ENCODE measurements at regions not wholly inside any gene's neighbourhood (a gene's known extent, or its start where the extent isn't known, plus 50 kb on each side); places are given as distances from the start of the nearest gene placed in this dataset.

DNA sequence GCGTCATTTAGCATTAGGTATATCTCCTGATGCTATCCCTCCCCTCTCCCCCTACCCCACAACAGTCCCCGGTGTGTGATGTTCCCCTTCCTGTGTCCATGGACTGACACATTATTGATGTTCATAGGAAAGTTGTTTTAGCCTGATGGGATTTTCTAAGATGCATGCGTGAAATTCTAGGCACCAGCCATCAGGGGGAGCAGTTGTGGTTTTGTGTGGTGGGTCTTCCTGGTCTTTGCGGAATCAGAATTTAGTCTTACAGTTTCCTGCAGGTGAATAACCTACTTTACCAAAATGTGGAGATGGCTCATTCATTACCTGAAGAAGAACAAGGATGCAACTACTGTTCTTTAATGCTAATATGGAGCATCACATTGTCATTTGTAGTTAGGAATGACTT is 455.0 kb upstream of the THBS1 start:
- peak; percentile 32 for DNase-seq (ENCODE audit: insufficient read length, low spot score)

DNA sequence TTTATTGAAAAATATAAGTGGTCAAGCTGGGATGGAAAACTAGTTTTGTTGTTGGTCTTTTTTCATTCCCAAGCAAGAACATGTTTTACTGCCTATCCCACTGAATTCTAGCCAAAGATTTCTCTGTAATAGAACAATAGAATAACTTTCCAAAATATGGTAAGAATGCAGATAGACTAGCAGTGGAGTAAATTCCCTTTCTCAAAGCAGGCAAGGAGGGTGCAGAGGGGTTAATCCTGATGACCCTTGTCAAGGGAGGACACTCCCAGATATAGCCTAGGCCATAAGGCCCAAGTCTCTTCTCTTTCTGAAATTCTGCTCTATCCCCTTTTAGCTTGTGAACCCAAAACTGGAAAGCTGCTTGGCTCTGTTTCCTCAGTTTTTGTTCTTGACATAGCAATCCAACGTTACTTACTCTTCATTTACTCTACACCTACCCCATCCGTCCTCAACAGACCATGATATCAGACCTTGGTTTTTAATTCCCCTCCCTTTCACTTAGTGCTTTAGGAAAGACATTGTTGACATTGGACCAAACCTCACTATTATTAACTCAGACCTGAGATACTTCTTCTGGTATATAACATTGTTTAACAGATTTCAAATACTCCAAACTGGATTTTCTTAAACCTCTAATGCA is 453.6 kb upstream of the THBS1 start:
- no peak for TF ChIP-seq TAF1 (IDR thresholded peaks at IDR 0.05; ENCODE audit: low read depth, low read length)
- no peak for TF ChIP-seq POLR2AphosphoS5 (IDR thresholded peaks at IDR 0.05; ENCODE audit: low read depth, low read length)
- no peak for TF ChIP-seq POU2F2 (IDR thresholded peaks at IDR 0.05; ENCODE audit: low read depth, low read length)
- no peak for TF ChIP-seq POLR2A (IDR thresholded peaks at IDR 0.05; ENCODE audit: low read depth, low read length)
- TF ChIP-seq SPI1 (IDR thresholded peaks at IDR 0.05; ENCODE audit: low read depth, low read length): no peak
- no peak for TF ChIP-seq PAX5 (IDR thresholded peaks at IDR 0.05; ENCODE audit: insufficient read depth, low read length, severe bottlenecking)
- DNase-seq (ENCODE audit: insufficient read length, low spot score) (no peak), FAIRE-seq (no peak)

More for the DNA sequence above, 455.0 kb upstream of the THBS1 start:
- FAIRE-seq: peak; percentile 43
- TF ChIP-seq TAF1 (IDR thresholded peaks at IDR 0.05; ENCODE audit: low read depth, low read length) (no peak), POU2F2 (IDR thresholded peaks at IDR 0.05; ENCODE audit: low read depth, low read length) (no peak), POLR2A (IDR thresholded peaks at IDR 0.05; ENCODE audit: low read depth, low read length) (no peak), PAX5 (IDR thresholded peaks at IDR 0.05; ENCODE audit: insufficient read depth, low read length, severe bottlenecking) (no peak), POLR2AphosphoS5 (IDR thresholded peaks at IDR 0.05; ENCODE audit: low read depth, low read length) (no peak), SPI1 (IDR thresholded peaks at IDR 0.05; ENCODE audit: low read depth, low read length) (no peak)

DNA sequence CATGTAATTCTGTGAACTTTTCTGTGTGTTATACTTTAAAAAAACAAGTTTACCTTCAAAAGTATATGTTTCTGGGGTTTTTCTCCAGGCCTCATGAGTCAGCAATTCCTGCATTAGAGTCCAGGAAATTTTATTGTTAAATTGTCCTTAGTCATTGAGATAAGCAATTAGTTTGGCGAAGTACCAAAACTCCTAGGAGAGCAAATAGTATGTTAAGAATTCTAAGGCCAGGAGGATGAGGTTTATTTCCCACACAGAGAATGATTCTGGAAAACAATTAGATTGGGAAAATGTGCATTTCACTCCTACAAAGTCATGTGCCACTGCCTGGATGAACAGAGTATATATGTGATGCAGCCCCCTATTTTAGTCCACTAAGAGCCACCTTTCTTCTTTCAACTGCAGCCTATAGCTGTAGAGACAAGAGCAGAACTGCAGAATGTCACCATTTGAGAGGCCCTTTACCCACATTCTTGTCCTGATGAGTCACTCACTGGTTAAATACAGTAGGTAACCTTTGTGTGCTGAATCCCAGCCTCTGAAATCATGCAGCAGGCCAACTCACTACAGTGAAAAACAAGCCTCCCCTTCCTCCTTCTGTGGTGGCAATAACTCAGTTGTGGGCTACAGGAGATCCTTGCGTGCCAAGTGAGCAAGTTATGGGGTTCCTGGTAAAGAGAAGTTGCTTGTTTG is 452.8 kb upstream of the THBS1 start:
- FAIRE-seq: no peak
- TF ChIP-seq PAX5 (IDR thresholded peaks at IDR 0.05; ENCODE audit: insufficient read depth, low read length, severe bottlenecking) (no peak), POU2F2 (IDR thresholded peaks at IDR 0.05; ENCODE audit: low read depth, low read length) (no peak), POLR2AphosphoS5 (IDR thresholded peaks at IDR 0.05; ENCODE audit: low read depth, low read length) (no peak), SPI1 (IDR thresholded peaks at IDR 0.05; ENCODE audit: low read depth, low read length) (no peak), POLR2A (IDR thresholded peaks at IDR 0.05; ENCODE audit: low read depth, low read length) (no peak), TAF1 (IDR thresholded peaks at IDR 0.05; ENCODE audit: low read depth, low read length) (no peak)
- DNase-seq (ENCODE audit: insufficient read length, low spot score): no peak

DNA sequence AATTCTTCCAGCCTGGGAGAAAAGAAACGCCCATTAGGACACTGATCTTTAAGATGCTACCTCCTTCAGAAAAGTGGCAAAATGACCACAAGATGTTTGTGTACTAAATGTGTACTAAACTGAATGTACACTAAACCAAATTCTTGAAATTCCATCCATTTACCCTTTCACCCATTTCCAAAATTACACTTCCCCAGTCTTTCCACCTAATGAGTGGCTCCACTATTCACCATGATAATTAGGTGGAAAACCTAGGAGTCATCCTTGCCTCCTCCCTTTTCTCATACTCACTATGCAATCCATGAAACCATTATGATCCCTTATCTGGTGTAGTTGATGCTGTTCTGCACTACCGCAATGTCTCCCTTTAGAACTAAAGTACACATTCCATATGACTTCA is 452.1 kb upstream of the THBS1 start:
- TF ChIP-seq POLR2AphosphoS5 (IDR thresholded peaks at IDR 0.05; ENCODE audit: low read depth, low read length) (no peak), POLR2A (IDR thresholded peaks at IDR 0.05; ENCODE audit: low read depth, low read length) (no peak), TAF1 (IDR thresholded peaks at IDR 0.05; ENCODE audit: low read depth, low read length) (no peak), POU2F2 (IDR thresholded peaks at IDR 0.05; ENCODE audit: low read depth, low read length) (no peak), SPI1 (IDR thresholded peaks at IDR 0.05; ENCODE audit: low read depth, low read length) (no peak), PAX5 (IDR thresholded peaks at IDR 0.05; ENCODE audit: insufficient read depth, low read length, severe bottlenecking) (no peak)
- FAIRE-seq: no peak
- DNase-seq (ENCODE audit: insufficient read length, low spot score): no peak

DNA sequence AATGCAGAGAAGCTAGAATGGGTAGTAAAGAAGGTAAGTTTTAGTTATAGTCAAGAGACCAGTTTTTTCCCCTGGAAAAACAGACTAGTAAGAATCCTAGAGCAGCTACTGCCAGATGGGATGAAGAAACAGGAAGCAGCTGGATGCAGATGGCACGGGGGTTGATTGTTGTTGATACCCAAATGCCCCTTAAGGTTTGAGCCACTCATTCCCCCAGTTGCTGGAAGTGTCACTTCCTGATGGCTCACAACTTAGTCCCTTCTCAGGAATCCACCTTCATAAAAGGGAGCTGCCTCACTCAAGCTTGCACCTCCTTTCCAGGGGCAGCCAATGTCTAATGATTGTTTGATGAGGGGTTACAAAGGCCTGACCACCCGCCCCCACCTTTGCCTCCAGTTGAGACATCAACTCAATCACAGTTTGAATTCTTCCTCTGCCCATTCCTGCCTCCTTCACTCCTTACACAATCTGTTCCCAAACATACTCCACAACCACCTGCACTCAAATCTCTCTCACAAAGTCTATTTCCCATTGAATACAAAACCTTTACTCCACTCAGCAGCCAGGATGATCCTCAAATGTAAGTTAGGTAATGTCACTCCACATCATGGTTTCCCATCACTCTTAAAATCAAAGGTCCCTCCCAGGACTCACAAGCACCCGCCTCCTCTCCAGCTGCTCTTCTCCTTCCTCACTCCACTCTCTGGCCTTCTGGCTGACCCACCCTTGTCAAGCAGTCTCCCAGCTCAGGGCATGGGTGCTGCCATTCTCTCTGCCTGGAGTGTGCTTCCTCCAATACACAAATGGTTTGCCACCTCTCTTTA is 450.1 kb upstream of the THBS1 start:
- FAIRE-seq (no peak), DNase-seq (ENCODE audit: insufficient read length, low spot score) (no peak)
- TF ChIP-seq PAX5 (IDR thresholded peaks at IDR 0.05; ENCODE audit: insufficient read depth, low read length, severe bottlenecking): no peak
- TF ChIP-seq TAF1 (IDR thresholded peaks at IDR 0.05; ENCODE audit: low read depth, low read length): no peak
- no peak for TF ChIP-seq POLR2A (IDR thresholded peaks at IDR 0.05; ENCODE audit: low read depth, low read length)

DNA sequence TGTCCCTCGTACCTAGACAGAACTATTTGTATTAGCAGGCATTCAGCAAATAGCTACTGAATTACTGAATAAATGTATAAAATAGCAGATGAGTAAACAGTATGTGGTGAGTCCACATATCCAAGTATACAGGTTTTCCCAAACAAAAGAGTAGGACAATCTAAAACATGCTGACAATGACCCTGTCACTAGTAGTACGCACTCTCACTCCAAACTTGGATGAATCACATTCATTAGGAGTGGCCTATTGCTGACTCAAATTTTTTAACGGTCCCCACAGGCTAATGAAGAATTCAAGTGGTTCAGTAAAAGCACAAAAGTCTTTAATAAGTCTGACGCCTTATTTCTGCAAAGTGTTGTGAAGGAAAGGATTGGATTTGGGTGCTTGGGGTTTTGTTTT is 449.3 kb upstream of the THBS1 start:
- TF ChIP-seq POU2F2 (IDR thresholded peaks at IDR 0.05; ENCODE audit: low read depth, low read length) (no peak), TAF1 (IDR thresholded peaks at IDR 0.05; ENCODE audit: low read depth, low read length) (no peak), POLR2A (IDR thresholded peaks at IDR 0.05; ENCODE audit: low read depth, low read length) (no peak), SPI1 (IDR thresholded peaks at IDR 0.05; ENCODE audit: low read depth, low read length) (no peak), POLR2AphosphoS5 (IDR thresholded peaks at IDR 0.05; ENCODE audit: low read depth, low read length) (no peak), PAX5 (IDR thresholded peaks at IDR 0.05; ENCODE audit: insufficient read depth, low read length, severe bottlenecking) (no peak)
- DNase-seq (ENCODE audit: insufficient read length, low spot score) (no peak), FAIRE-seq (no peak)

DNA sequence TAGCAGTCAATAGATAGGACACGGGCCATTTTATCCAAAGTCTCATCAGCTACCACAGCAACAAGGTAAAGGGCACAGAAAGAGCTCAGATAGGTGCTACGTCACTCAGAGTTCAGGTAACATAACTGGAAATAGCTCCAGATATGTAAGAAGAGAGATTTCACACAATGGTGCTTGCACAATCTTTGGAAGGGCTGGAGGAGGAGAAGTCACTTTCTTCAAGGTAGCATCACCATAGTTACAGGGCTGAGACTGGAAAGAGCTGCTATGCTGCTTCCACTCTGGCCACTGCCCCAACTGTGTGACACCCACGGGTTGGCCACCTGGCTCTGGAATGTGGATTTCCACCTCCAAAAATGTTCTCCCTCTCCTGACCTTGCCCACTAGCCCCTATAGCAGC is 448.8 kb upstream of the THBS1 start:
- TF ChIP-seq PAX5 (IDR thresholded peaks at IDR 0.05; ENCODE audit: insufficient read depth, low read length, severe bottlenecking): no peak
- no peak for TF ChIP-seq TAF1 (IDR thresholded peaks at IDR 0.05; ENCODE audit: low read depth, low read length)
- TF ChIP-seq POLR2AphosphoS5 (IDR thresholded peaks at IDR 0.05; ENCODE audit: low read depth, low read length): no peak
- DNase-seq (ENCODE audit: insufficient read length, low spot score): no peak
- FAIRE-seq: no peak

DNA sequence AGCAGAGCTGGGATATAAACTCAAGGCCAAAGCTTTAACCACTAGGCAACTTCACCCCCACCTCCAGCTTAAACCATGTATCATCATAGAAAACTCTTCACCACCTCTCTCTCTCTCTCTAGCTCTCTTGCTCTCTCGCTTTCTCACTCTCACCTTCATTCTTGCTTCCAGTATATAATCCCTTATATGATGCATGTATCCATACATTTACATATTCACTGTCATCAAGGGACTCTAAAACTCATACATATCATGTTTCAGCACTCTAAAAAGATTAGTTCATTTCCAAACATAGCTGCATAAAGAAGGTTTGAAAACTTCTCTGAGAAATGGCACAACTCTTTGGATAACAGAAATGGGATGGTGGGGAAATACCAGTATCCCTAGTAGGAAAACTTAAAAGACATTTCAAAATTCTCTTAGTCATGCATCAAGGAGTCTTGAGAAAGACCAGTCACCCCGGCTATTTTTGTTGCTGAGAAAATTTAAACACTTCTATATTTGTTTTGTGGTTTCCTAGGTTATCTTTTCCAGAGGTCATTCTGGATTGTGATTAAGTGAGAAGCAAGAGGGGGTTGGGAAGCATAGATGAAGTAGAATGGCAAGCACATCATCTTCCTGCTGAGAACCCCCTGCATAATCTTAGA is 447.8 kb upstream of the THBS1 start:
- FAIRE-seq: no peak
- DNase-seq (ENCODE audit: insufficient read length, low spot score): no peak
- TF ChIP-seq POLR2A (IDR thresholded peaks at IDR 0.05; ENCODE audit: low read depth, low read length) (no peak), TAF1 (IDR thresholded peaks at IDR 0.05; ENCODE audit: low read depth, low read length) (no peak), POU2F2 (IDR thresholded peaks at IDR 0.05; ENCODE audit: low read depth, low read length) (no peak), POLR2AphosphoS5 (IDR thresholded peaks at IDR 0.05; ENCODE audit: low read depth, low read length) (no peak), SPI1 (IDR thresholded peaks at IDR 0.05; ENCODE audit: low read depth, low read length) (no peak), PAX5 (IDR thresholded peaks at IDR 0.05; ENCODE audit: insufficient read depth, low read length, severe bottlenecking) (no peak)

DNA sequence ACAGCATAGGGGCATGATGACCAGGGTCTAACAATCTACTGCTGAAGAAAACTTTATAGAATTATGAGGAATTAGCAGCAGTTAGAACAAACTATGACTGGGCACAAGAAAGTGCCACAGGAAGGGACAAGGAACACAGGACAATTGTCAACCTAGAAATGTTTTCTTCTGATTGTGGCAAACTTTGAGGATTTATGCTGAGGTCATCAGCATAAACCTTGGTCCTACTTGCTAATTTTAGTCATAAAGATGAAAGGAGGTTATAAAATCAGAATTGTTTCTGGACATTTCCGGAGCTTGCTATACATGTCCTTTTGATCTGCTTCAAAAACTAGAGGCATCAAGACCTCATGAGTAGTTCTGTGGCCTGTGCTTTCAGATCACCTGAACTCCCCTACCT is 446.6 kb upstream of the THBS1 start:
- FAIRE-seq (no peak), DNase-seq (ENCODE audit: insufficient read length, low spot score) (no peak)
- TF ChIP-seq POLR2A (IDR thresholded peaks at IDR 0.05; ENCODE audit: low read depth, low read length) (no peak), POU2F2 (IDR thresholded peaks at IDR 0.05; ENCODE audit: low read depth, low read length) (no peak), PAX5 (IDR thresholded peaks at IDR 0.05; ENCODE audit: insufficient read depth, low read length, severe bottlenecking) (no peak), POLR2AphosphoS5 (IDR thresholded peaks at IDR 0.05; ENCODE audit: low read depth, low read length) (no peak), SPI1 (IDR thresholded peaks at IDR 0.05; ENCODE audit: low read depth, low read length) (no peak), TAF1 (IDR thresholded peaks at IDR 0.05; ENCODE audit: low read depth, low read length) (no peak)
